HG03439 (cell line): ENCODE measurements at regions not wholly inside any gene's neighbourhood (a gene's known extent, or its start where the extent isn't known, plus 50 kb on each side); places are given as distances from the start of the nearest gene placed in this dataset.
A peak's percentile ranks its signal among the peaks of the same experiment; 100 is the strongest.

Experiments
- ATAC-seq: cut with Tn5 transposase; IDR thresholded peaks from one replicate; pipeline ENCODE4 v1.9.1; 2021; ENCODE audit warnings: mild to moderate bottlenecking, moderate library complexity; ENCODE audit not compliant: unreplicated experiment

DNA sequence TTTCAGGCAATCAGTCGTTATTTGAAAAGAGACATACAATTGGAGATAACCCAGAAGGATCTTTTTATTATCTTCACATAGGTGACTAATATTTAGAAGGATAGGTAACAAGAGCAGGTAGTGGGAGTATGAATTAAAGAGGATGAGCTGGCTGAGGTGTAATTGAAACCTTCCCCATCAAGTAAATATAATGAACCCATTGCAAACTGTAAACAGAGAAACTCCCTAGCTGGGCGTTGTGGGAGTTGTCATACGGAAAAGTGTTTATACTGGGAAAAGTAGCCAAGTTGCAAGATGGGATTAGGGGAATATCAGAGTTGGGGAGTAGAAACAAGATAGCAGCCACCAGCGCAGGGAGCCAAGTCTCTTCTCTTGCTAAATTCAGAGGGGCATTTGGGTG, 448.4 kb downstream of the COG6 start:
- no peak for ATAC-seq

DNA sequence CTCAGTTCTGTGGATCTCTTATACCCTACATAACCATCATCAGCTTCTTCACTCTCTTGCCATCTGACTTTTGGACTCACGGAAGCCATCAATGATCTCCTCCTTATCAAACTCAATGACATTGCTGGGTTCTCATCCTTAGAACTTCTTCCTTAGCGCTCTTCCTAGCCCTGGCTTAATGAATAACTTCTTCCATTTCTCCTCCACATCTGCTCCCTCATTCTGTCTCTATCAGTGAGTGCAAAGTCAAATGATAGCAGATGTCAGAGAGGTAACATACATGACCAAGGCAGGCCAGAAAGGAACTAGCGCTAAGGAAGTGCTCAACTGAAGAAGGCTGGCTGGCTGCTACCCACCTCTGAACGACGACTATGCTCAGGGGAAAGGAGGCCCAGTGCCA, 449.8 kb downstream of the COG6 start:
- ATAC-seq, result no peak

DNA sequence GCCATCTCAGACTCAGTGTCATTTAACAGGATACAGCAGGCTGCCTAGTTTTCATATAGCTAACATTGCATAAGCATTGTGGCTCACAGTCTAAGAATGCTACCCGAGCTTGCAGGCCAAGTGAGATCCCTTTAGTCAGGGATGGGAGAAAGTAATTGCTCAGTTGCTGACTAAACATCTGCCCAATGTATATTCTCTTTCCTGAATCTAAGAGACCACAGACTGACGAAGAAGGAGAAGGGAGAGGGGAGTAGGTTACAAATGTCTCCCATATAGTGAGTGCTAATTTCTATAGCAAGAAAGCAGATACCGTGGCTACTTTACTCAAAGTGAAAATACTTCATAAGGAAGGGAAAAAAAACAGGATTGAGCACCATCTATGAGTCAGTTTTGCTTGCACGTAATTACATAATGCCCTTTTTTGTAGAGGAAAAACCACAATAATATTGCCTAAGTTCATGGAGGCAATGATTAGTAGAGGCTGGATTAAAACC, 453.9 kb downstream of the COG6 start:
- ATAC-seq, result no peak

DNA sequence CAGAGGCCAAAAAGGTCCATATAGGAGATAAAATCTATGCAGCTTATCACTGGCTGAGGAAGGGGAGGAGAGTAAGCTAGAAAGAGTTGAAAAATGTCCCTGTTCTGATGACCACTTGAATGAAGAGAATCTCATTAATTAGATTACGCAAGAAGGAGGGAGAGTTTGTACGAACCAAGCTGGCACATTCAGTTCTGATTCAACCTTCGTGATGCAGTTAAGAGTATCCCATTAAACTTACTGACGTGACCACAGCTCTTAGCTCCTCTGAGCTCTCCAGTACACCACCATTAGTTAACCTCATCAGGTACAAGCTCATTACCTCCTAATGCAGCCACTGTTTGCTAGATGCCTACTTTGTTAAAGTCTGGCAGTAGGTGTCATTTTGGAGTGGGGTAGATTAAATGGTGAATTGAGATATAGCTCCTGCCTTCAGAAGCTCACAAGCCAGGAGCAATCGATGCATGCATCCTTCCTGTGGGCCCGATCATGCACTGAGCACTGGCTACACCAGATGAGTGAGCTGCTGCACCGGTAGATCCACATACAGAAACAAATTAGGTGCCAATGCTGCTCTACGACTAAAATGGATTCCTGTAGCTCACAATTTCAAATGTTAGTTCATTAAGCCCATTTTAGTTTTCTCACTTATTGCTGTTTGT, 458.3 kb downstream of the COG6 start:
- no peak for ATAC-seq

DNA sequence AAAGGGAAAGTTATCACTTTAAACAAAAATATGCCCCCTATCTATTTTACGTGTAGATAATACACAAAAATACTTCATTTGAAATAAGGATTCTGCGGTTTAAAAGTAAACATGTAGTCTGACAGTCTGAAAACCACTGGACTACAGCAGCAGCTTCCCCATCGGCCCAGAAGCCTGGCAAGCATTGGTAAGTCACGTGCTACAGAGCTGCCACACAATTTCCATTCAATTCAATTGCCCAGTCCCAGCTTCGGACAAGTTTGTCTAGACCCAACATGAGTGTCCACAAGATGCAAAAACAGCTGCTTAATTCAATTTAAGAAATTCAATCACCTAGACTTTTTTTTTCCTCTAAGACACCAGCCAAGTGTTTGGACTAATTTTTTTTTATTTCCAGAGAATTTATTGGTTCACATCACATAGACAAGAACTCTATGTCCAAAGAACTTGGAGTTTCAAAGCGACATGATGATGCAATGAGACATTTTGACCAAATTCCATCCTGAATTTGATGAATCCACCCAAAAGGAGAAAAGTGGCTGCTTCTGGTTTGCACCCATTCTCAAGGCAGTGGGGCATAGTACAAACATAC, 458.9 kb downstream of the COG6 start:
- no peak for ATAC-seq

DNA sequence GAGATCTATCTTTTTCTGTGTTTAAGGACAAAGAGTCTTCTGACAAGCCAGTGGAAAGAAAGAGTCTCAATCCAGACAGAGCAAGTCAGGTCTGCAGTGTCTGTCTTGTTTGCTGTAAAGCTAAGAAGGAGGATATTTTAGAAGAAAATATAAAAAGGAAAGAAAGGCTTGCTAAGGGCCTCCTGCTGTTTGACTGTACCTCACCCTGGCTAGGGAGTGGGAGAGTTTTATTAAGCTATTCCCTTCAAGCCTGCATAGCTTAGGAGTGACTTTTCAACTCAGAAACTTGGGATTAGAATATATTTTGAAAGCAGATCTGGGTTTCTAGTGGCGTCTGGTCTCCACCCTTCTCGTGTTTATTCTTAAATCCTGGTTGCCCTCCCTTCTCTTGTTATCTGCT, 460.0 kb downstream of the COG6 start:
- ATAC-seq, result no peak

DNA sequence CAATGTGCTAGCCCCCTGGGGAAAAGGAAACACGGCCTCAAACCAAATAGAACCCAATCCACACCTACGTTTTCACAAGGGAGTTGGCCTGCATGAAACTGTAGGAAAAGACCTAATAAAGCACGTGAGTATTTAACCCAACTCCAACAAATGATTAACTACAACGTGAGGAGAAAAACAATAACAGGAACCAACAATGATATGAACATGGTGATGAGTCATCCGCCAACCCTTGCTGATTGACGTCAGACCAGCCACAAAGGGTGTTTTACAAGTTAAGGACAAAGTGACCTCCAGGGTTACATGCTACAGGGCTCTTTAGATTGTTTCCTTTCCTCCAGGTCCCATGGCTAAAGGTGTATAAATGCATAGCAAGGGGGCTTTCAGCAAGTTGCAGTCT, 460.5 kb downstream of the COG6 start:
- peak; percentile 93 for ATAC-seq

DNA sequence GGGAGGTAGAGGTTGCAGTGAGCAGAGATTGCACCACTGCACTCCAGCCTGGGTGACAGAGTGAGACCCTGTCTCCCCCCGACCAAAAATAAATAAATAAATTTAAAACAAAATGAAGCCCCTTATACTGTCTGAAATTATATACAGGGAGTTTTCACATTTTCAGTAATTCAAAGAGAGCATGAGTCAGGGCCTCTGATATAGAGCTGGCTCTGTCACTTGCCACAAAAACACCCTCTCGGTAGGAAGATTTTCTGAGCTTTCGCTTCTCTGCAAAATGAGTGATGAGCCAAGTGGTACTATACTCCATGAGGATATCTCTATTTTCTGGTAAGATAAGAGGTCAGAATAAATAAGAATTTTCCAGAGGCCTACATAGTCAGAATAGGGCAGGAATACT, 462.9 kb downstream of the COG6 start:
- no peak for ATAC-seq

DNA sequence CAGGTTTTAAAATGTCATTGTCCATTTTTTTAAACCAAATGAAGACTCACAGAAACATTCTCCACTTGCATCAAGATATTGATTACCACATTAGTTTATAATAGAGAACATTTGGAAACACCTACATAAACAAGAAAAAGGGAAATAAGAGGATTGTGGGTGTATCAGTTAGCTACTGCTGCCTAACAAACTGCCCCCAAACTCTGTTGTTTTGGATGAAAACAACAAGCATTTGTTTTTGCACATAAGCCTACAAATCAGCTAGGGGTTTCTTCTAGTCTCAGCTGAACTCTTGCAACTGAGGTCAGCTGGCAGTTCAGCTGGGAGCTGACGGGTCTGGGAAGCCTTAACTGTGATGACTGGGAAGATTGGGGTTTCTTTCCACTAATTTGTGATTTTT, 464.4 kb downstream of the COG6 start:
- no peak for ATAC-seq

DNA sequence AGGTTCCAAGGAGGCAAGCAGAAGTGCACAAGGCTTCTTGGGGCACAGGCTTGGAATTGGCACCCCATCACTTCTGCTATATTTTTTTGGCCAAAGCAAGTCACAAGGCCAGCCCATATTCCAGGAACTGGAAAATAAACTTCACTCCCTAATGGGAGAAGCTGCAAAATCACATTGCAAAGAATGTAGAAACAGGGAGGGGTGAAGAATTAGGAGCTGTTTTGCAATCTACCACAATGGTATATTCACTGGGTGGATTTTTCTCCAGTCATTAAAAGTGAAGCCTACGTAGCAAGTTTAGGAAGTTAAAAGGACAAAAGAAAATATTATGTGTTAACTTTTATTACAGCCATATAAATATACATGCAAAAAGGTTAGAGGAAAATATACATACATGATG, 464.8 kb downstream of the COG6 start:
- ATAC-seq, result no peak

DNA sequence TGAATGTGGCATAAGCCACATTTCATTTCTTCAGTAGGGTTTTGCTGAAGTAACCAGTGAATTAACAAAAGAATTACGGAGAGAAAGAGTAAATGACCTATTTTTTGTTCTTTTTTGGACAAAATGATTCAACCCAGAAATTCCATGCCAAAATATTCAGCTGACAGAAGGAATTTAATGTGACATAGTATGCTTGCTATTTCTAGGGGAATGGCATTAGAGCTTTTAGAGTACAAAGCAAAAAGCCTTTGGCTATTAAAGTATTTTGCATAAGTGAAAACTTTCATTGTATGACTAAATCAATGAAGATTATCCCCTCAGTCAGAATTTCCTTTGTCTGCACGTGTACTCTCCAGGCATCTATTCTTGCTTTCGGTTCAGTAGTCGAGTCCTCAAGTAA, 465.3 kb downstream of the COG6 start:
- ATAC-seq, result no peak

DNA sequence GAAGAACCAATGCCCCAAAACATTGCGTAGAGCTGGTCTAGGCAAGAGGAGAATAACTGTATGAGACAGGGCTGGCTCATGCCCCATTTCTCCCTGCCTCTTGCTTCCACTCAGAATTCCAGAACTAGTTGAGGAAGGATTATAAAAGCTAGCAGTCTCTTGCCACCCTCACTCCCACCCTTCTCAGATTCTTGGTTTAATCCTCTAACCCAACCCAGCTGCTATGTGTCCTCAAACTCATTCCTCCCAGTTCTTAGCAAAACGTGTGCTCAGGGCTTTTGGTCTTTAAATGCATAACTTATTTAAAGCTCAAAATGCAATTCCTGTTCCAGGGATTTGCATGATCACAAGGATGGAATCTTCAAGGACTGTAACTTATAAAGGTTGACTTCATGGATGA, 466.3 kb downstream of the COG6 start:
- no peak for ATAC-seq

DNA sequence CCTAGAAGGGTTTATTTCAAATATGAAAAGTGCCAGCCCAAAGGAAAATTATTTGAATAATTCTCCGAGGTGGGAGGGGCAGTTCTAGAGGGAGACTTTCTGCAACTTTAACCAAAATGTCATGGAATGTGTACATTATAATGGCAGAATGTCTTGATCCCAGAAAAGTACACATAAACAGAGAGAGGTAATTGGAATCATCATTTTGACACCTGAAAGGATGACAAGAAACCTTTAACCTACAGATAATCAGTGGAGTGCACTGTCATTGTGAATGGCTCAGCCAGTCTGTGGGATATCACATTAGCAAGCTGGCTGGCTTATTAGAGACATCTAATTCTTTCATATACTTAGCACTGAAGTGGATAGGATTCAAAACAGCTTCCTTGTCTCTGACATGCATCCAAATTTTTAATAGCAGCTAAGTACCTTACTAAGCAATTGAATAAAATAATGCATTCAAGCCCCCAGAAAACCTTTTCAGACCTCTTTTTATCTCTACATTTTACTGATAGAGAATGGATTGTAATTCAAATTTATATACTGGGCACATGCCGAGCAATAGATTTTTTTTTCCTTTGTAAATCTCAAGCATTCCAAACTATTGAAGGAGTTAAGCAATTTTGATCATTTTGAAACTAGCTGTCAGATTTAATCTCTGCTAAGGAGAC, 468.6 kb downstream of the COG6 start:
- no peak for ATAC-seq

DNA sequence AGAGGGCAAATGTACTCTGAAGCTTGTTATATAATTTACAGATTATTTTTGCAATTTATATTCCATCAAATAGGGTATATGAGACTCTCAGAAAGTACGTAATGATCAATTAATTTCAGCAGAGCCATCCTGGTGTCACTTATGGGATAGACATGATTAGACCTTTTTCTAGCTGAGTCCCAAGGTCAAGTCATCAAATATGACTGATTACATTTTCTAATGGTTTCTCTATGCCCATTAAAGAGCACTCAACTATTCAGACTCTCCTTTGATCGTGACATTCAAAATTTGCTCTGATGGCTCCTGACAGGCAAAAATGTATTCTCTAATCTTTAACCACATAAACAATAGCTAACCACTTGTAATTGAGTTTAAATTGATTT, 469.2 kb downstream of the COG6 start:
- ATAC-seq, result no peak

DNA sequence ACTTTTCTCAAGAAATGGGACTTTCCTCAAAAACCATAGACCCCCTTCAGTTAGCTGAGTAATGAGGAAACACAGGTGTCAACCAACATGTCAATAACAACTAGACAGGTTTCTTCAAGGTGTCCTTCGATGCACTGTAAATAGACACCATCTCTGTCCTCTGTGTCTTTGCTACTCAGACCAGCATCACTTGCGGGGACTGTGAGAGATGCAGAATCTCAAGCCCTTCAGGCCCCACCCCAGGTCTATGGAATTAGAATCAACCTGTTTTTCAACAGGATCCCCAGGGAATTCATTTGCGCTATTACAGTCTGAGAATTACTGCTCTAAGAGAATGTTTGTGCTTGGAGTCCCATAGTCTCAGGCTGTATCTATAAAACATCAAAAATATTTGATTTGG, 469.9 kb downstream of the COG6 start:
- ATAC-seq, result no peak

DNA sequence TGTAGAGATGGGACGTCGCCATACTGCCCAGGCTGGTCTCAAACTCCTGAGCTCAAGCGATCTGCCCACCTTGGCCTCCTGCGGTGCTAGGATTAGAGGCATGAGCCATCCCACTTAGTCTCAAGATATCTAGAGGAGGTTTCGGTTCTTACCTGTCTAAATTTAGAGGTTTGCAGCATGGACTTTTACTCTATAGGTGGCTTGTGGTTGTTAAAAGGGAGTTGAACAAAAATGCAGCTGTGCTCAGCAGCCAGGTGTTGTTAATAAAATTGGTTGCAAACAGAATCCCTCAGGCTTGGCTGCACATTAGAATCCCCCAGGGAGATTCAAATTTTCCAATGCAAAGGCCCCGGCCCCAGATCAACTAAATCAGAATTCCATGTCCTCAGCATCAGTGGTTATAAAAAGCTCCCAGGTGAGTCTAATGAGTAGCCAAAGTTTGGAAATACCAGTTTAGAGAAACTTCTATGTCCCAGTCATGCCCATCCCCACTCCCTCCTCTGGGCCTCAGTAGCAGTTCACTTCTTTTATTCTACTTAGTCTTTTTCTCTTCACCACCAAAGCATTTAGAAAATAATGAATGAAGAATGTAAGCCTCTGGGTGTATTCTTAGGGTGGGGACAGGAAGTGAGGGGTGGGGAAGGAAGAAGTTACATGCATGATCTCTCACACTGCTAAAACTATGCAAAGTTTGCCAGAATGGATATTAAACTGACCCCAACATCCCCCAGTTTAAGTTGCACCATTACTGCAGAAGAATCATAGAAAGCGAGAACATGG, 471.0 kb downstream of the COG6 start:
- no peak for ATAC-seq

DNA sequence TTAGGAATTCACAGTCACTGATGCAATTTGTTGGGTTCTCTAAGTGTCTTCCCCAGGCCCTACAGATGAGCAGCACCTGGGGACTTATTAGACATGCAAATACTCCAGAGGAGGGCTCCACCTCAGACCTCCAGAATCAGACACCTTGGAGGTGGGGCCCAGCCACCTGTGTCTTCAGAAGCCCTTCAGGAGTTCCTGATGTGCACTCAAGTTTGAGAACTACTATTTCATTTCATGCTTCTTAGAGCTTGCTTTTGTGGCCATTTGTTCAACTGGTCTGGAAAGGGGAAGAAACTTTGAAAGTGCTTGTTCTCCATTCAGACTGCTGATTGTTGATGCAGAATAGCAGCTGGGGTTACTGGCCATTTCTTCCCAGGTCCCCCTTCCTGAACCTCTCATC, 472.0 kb downstream of the COG6 start:
- no peak for ATAC-seq

DNA sequence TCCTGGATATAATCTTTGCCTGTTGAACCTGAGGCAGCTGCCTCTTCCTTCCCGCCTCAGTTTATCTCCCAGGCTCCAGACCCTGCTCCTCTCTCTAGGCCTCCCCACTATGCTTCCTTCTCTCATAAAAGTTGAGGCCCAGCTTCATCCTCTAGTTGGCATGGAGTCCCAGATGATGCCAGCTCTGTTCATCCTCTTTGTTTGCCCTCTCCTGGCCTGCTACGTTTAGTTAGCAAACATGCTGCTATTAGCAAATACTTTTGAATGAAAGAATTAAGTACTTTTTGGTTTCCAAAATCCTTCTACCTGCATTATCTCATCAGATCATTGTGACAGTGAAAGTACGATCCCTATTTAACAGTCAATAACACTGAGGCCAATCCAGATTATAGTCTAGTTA, 472.5 kb downstream of the COG6 start:
- no peak for ATAC-seq

DNA sequence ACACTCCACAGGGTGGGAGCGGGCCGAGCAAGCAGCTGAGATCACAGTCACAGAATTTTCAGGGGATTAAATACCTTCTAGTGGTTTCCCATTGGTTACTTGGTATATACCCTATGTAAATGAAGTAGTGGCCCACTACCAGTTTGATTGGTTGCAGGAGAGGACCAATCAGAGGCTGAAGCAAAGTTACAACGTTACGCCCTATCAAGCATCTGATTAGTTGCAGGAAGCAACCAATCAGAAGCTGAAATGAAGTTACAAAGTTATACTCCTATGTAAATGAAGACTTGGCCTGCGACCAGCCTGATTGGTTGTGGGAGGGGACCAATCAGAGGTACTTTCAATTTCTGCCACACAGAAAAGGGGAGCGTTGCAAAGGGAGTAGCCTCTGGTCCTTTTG, 474.0 kb downstream of the COG6 start:
- ATAC-seq, result no peak

DNA sequence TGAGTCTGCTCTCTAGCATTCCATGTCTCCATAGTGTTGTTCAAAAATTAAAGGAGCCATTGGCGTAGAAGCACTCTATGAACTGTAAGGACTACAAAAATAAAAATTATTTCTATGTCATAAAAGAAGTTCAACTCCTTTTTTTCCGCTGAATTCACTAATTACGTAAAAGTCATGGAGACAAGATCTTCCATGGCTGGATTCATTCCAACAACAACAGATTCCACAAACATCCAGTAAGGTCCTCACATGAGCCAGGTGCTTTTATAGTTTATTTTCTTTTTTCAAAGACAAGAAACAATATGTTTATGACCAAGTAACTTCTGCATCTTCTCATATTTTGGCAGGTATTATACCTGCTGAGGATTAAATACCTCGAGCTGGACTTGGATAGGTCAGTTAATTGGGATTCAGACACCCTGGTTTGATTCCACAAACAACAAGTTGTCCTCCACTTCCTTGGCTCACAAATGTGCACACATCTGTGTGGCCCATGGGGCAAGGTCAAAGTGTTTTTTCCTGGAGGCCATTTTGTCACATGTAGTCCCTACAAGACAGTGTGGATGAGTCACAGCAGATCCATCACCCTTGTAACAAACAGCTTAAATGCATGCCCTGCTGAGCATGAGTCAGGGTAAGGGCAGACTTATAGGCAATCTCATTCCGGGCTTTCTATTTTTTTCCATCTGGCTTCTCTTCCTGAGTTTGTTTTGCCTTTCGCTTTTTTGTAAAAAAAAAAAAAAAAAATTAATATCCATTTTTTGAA, 475.6 kb downstream of the COG6 start:
- ATAC-seq, result no peak

DNA sequence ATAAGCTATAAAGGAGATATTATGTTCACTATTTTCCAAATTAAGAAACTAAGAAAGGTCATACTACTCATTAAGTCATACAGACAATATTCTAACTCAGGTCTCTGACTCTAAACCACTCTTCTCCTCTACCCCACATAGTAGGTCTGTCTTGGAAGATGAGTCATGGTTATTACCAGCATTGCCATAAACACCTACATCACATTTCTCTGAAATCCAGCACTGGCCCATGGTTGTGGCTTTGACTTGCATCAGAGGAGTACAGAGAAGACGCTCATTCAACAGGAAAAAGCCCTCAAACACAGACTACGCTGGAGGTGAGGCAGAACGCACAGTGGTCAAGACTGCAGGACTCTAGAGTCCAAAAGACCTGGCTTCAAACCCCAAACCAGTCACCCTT, 476.8 kb downstream of the COG6 start:
- no peak for ATAC-seq
